DMS153 treated with DMSO at 0.1 percent for 48 hours (cell line): ENCODE measurements at regions not wholly inside any gene's neighbourhood (a gene's known extent, or its start where the extent isn't known, plus 50 kb on each side); places are given as distances from the start of the nearest gene placed in this dataset.

Experiments
- DNase-seq: peaks from one replicate; lab custom pipeline; 2025; ENCODE audit not compliant: unreplicated experiment; lab: John Stamatoyannopoulos, UW

- DNase-seq: no peak
These were observed 304.1 kb downstream of the MCTP2 start for GRCh38 chr15:94535298-94536048.

- no peak for DNase-seq
These were observed 305.2 kb downstream of the MCTP2 start for GRCh38 chr15:94536549-94536948.

GRCh38 chr15:94538280-94538679 is 306.9 kb downstream of the MCTP2 start:
- no peak for DNase-seq

- DNase-seq: no peak
These were observed 311.0 kb downstream of the MCTP2 start for GRCh38 chr15:94542391-94542790.

- no peak for DNase-seq
These were observed 315.4 kb downstream of the MCTP2 start for GRCh38 chr15:94546808-94547207.

- DNase-seq: no peak
These were observed 316.4 kb downstream of the MCTP2 start for GRCh38 chr15:94547711-94548110.

- no peak for DNase-seq
These were observed 324.6 kb downstream of the MCTP2 start for GRCh38 chr15:94555841-94556519.

- no peak for DNase-seq
These were observed 329.8 kb downstream of the MCTP2 start for GRCh38 chr15:94561036-94561689.

GRCh38 chr15:94563456-94563855 is 332.1 kb downstream of the MCTP2 start:
- no peak for DNase-seq

- DNase-seq: no peak
These were observed 345.6 kb downstream of the MCTP2 start for GRCh38 chr15:94576889-94577533.

GRCh38 chr15:94579286-94579685 is 347.9 kb downstream of the MCTP2 start:
- no peak for DNase-seq

GRCh38 chr15:94580211-94580885 is 349.0 kb downstream of the MCTP2 start:
- no peak for DNase-seq

GRCh38 chr15:94582368-94582767 is 351.0 kb downstream of the MCTP2 start:
- no peak for DNase-seq

- DNase-seq: no peak
These were observed 353.5 kb downstream of the MCTP2 start for GRCh38 chr15:94584833-94585244.

GRCh38 chr15:94586099-94586498 is 354.7 kb downstream of the MCTP2 start:
- no peak for DNase-seq

- no peak for DNase-seq
These were observed 355.8 kb downstream of the MCTP2 start for GRCh38 chr15:94587113-94587512.

GRCh38 chr15:94588993-94589392 is 357.6 kb downstream of the MCTP2 start:
- no peak for DNase-seq

- DNase-seq: no peak
These were observed 361.1 kb downstream of the MCTP2 start for GRCh38 chr15:94592495-94592894.

- DNase-seq: no peak
These were observed 365.3 kb downstream of the MCTP2 start for GRCh38 chr15:94596707-94597106.

- no peak for DNase-seq
These were observed 369.1 kb downstream of the MCTP2 start for GRCh38 chr15:94600505-94600904.
